GM18511 (cell line): ENCODE measurements at regions not wholly inside any gene's neighbourhood (a gene's known extent, or its start where the extent isn't known, plus 50 kb on each side); places are given as distances from the start of the nearest gene placed in this dataset.
"Not testable (repeated sequence)": the region's sequence is repeated elsewhere in the genome, so short reads cannot be mapped to it uniquely, and the experiment has no call there.

Source experiments
- ATAC-seq: cut with Tn5 transposase; IDR thresholded peaks from one replicate; pipeline ENCODE4 v1.9.1; 2021; ENCODE audit warnings: mild to moderate bottlenecking, moderate library complexity; ENCODE audit not compliant: unreplicated experiment

DNA sequence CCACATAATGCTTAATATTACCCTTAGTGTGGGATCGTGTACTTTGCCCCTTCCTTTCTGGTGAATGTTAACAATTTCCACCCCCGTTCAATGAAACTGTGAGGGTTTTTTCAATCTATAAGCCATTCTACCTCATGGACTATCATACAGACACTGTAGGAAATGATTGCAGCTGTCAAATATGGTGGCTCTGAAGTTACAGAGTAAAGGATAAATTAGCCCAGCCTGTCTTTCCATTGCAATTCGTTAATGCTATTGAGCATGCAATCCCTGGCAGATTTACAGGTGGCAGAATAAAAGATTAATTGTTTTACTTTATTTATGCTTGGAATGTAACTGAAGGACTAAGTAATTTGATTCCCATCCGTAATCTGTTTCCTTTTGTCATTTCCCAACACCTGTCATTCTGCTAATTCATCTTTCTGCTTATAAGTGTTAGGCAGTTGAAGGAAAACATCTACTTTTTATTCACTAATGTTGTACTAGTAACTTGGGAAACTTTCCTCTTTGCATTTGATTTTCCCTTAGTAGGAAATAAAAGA, 1211.6 kb upstream of the LRRN3 start:
- no peak for ATAC-seq

DNA sequence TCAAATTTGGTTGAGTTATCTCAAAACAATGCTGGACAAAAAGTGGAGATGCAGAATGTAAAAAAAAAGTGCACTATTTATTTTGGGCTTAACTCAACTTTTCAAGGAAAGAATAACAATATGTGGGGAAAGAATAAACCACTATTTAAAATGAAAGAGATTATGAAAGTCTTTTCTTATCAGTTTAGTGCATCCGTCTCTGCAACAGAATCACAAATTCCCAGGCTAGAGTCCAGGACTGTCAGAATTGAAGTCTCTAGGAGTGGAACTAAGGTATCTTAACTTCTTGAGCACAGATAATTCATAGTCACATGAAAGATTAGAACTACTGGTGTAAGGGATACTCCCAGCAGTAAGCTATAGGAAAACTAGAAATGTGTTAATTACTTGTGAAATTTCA, 1200.3 kb upstream of the LRRN3 start:
- ATAC-seq: no peak

DNA sequence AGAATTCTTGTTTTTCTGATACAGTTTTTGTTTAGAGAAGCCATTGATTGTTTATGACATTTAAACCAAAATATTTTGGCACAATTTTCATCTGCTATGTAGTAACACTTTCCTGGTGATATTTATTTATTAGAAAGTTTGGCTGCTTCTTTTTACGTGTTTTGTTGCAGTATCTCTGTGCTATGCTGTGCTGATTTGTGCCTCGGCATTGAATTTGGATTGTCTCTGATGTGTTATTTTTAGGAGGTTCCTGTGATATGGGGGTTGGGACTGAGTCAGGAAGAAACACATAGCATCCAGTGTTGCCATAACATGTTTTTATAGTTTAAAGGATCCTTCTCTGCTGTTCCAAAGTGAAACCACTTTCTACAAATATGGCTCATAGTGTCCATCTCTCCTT, 1197.7 kb upstream of the LRRN3 start:
- no peak for ATAC-seq

DNA sequence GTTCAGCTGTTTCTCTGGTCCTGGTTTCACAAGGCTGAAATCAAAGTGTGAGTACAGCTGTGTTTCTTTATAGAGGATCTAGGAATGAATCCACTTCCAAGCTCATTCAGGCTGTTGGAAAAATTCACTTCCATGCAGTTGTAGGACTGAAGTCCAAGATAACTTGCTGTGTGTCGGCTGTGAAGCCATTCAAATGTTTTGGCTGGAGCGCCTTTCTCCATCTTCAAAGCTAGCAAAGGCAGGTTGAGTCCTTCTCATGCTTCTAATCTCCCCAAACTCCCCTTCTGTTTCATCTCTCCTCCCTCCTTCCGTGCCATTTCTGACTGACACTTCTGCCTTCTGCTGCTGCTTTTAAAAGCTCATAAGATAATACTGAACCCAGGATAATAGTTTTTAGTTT, 1195.4 kb upstream of the LRRN3 start:
- no peak for ATAC-seq

- ATAC-seq: no peak
These were observed 1189.0 kb upstream of the LRRN3 start for GRCh38 chr7:109901926-109902325.

DNA sequence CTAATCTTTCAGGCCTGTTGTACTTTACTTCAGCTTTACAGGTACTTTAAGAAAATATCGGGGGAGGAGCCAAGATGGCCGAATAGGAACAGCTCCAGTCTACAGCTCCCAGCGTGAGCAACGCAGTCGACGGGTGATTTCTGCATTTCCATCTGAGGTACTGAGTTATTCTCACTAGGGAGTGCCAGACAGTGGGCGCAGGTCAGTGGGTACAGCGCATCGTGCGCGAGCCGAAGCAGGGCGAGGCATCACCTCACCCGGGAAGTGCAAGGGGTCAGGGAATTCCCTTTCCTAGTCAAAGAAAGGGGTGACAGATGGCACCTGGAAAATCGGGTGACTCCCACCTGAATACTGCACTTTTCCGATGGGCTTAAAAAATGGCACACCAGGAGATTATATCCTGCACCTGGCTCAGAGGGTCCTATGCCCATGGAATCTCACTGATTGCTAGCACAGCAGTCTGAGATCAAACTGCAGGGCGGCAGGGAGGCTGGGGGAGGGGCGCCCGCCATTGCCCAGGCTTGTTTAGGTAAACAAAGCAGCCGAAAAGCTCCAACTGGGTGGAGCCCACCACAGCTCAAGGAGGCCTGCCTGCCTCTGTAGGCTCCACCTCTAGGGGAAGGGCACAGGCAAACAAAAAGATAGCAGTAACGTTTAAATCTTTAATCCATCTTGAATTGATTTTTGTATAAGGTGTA, 1185.4 kb upstream of the LRRN3 start:
- ATAC-seq: not testable (repeated sequence)

- no peak for ATAC-seq
These were observed 1175.3 kb upstream of the LRRN3 start for GRCh38 chr7:109915670-109916069.

- ATAC-seq: no peak
These were observed 1164.2 kb upstream of the LRRN3 start for GRCh38 chr7:109926738-109927137.

- no peak for ATAC-seq
These were observed 1160.9 kb upstream of the LRRN3 start for GRCh38 chr7:109930049-109930448.

DNA sequence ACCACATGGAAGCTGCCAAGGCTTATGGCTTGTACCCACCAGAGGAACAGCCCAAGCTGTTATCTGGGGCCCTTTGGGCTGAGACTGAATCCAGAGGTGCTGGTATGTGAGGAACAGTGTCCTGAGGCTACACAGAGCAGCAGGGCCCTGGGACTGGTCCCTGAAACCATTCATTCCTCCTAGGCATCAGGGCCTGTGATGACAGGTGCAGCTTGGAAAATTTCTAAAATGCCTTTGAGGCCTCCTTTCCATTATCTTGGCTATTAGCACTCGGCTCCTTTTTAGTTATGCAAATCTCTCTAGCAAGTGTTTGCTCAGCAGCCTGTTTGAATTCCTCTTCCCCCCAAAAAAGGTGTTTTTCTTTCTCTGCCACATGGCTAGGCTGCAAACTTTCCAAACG, 1151.7 kb upstream of the LRRN3 start:
- no peak for ATAC-seq

DNA sequence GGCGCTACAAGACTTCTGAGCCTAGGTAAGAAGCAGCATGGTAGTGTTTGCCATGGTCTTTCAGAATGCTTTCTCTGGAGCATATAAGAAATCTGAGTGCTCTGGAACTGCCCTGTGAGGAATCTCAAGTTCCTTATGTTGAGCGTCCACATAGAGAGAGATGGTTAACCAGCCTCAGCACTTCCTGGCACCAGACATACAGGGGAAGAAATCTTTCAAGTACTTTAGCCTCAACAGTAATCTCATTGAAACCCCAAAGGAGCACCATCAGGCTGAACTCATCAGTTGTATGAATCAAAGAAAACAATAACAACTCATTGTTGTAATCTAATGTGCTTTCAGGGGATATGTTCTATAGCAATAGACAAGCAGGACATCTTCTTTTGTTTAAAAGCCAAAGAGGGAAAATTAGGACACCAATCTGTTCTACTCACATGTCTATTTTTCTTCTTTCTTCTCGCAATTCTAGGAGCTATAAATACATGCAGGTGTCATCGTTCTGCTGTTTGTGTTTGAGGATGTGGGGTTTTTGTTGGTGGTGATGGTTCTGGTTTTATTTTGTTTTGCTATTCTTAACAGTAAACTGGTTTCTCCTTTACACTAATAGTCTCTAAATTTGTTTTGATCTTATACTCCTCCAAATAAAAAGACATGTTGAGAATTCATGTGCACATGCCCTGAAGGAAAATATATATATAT, 1145.0 kb upstream of the LRRN3 start:
- ATAC-seq: no peak

DNA sequence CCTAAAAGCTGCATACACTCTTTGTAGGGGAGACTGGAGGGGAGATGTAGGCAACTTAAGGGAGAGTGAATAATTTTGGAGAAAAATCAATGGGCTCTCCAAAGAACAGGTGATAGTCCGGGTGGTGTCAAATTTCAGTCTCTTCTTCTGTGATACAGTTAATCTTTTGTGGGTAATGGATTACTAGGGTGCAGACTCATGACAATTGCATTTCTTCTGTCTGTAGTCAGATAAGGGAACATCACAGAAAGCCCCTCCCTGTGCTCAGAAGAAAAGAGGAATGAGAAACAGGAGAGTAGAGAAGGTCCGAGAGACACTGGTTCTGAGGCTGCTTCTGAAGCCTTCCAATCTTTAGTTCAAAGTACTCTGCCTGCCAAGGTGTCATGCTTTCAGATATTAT, 1140.7 kb upstream of the LRRN3 start:
- ATAC-seq: no peak

DNA sequence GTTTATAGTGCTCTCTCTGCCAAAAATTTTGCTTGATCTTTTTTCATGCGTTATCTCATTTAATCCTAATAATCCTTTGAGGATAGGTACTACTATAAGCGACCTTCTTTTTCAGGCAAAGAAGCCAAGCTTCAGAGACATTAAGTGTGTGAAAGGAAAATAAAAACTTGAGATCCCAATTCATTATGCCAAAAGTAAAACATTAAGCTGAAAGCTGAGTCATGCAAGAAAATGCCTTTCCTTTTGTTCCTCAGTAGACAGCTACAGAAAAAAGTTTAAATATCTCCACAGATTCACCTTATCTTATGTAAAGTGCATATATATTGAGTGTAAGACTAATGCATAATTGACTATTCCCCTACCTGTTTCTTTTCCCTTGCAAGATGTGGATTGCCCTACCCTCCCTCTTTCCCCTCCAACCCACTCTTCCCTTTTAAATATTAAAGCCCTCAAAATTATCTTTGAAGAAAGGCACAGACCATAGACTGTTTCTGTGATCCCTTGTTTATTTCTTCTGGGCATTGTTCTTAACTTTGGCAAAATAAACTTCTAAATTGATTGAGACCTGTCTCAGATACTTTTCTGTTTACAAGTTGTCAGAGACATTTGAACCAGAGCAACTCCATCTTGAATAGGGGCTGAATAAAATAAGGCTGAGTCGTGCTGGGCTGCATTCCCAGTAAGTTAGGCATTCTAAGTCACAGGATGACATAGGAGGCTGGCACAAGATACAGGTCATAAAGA, 1139.9 kb upstream of the LRRN3 start:
- ATAC-seq: no peak

DNA sequence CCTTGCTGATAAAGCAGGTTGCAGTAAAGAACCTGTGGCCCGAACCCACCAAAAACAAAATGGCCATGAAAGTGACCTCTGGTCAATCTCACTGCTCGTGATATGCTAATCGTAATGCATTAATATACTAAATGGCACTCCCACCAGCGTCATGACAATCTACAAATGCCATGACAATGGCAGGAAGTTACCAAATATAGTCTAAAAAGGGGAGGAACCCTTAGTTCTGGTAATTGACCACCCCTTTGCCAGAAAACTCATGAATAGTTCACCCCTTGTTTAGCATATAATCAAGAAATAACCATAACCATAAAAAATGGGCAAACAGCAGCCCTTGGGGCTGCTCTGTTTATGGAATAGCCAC, 1139.4 kb upstream of the LRRN3 start:
- no peak for ATAC-seq

DNA sequence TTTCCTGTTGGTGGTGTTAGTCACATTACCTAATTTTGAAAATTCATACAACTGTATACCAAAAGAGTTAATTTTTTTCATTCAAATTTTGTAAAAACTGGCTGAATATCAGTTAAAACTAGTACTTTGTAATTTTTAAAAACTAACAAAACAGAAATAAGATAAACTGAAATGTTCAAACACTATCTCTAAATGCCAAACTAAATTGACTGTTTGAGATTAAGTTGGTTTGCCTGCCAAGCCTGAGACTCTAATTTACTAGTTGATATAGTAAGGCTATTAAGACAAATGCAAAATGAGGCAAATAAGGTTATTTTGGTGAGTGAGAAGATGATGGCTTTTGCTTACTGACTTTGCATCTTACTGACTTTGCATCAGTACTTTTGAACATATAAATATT, 1134.9 kb upstream of the LRRN3 start:
- no peak for ATAC-seq

- no peak for ATAC-seq
These were observed 1134.0 kb upstream of the LRRN3 start for GRCh38 chr7:109956916-109957315.

DNA sequence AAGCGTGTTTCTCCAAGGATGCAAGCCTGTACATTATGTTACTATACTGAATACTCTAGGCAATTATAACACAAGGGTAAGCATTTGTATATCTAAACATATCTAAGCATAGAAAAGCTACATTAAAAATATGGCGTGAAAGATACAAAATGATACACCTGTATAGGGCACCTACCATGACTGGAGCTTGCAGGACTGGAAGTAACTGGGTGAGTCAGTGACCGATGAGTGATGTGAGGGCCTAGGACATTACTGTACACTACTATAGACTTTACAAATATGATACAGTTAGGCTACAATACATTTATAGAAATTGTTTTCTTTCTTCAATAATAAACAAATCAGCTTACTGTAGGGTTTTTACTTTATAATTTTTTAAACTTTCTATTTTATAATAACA, 1127.2 kb upstream of the LRRN3 start:
- ATAC-seq: no peak

- ATAC-seq: no peak
These were observed 1126.1 kb upstream of the LRRN3 start for GRCh38 chr7:109964780-109965179.

- no peak for ATAC-seq
These were observed 1123.5 kb upstream of the LRRN3 start for GRCh38 chr7:109967406-109967805.

DNA sequence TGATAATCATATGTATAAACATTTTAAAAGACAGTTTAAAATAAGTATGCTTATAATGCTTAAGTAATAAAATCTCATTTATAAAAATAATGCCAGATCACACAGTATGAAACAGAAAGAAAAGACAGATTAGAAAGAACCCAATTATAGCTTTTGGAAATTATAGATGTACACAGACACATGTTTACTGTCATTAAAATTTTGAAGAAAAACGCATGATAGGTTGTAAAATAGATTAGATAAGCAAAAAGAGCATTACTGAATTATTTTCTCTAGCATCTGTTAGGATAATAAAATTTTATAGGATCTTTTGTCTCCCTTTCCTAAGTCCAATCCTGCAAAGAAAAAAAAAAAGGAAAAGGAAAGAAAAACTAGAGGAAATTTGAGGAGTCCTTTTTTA, 1107.3 kb upstream of the LRRN3 start:
- no peak for ATAC-seq

DNA sequence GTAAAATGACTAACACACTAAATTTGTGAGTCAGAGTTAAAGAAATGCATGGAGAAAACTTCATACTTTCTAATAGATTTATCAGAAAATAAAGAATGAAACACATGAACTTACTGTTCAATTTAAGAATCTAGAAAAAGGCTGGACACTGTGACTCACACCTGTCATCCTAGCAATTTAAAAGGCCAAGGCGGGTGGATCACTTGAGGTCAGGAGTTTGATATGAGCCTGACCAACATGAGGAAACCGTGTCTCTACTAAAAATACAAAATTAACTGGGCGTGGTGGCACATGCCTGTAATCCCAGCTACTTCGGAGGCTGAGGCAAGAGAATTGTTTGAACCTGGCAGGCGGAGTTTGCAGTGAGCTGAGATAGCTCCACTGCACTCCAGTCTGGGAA, 1106.2 kb upstream of the LRRN3 start:
- no peak for ATAC-seq

GRCh38 chr7:109986701-109987100, 1104.2 kb upstream of the LRRN3 start:
- no peak for ATAC-seq
